ENCODE measurements at regions not wholly inside any gene's neighbourhood (a gene's known extent, or its start where the extent isn't known, plus 50 kb on each side); places are given as distances from the start of the nearest gene placed in this dataset.

DNA sequence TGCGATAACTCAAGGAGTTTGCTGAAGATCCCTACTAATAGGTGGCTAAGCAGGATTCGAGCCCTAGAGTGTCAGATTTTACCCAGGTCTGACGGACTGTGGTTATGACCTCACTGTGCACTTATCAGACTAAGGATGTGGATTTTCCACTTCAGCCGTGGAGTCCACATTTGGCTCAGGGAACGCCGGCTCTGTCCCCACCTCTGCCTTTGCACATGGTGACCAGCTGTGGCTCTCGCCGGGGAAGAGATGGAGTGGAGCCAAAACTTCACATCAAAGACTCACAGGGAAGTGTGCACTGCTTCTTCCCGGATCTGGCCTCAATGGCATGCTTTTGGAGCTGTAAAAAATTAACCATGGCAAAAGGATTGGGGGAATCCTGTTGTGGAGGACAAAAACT, 249.3 kb upstream of the APCDD1 start:
- Histone ChIP-seq H3K9me1 (ENCODE audit: insufficient read depth, low read length) (no peaks in the 10 kb centered on the region), H2BK5ac (ENCODE audit: low read depth, low read length, poor library complexity, severe bottlenecking) (no peak overlapping the region), H2AK9ac (replicated peaks; ENCODE audit: low read depth, low read length, poor library complexity) (peak overlapping the region; percentile 9), H3K36me3 (ENCODE audit: control insufficient read depth, insufficient read depth, low read length) (no peaks in the 10 kb centered on the region), H4K5ac (ENCODE audit: low read depth, low read length) (no peak overlapping the region), H3K27me3 (ENCODE audit: control insufficient read depth, insufficient read depth, low read length) (peaks cover 12% of the 10 kb centered on the region), H4K91ac (ENCODE audit: insufficient read depth, low read depth, low read length) (no peak overlapping the region), H3K27ac (ENCODE audit: insufficient read depth, low read length) (no peak overlapping the region), H4K20me1 (ENCODE audit: insufficient read depth, low read length) (no peaks in the 10 kb centered on the region), H2BK15ac (ENCODE audit: low read depth, low read length) (no peak overlapping the region), H3K9ac (ENCODE audit: low read depth, low read length) (no peak overlapping the region), H3K4me3 (ENCODE audit: insufficient read depth, low read depth, low read length) (no peak overlapping the region), H2AK5ac (ENCODE audit: low read depth, low read length) (no peak overlapping the region), H3K4me2 (ENCODE audit: low read depth, low read length) (no peak overlapping the region), H3K79me1 (ENCODE audit: low read depth in 1 of 2, low read length in 2 of 2) (no peaks in the 10 kb centered on the region), H2BK20ac (ENCODE audit: low read depth, low read length) (no peak overlapping the region), H3K23ac (ENCODE audit: low read depth, low read length) (no peak overlapping the region), H3K9me3 (ENCODE audit: control insufficient read depth, insufficient read depth, low read length) (no peaks in the 10 kb centered on the region), H3K4ac (ENCODE audit: low read depth, low read length) (no peak overlapping the region), H3K18ac (ENCODE audit: low read depth, low read length) (no peak overlapping the region), H3K4me1 (ENCODE audit: control insufficient read depth, insufficient read depth, low read length) (no peaks in the 10 kb centered on the region), H3K14ac (replicated peaks; ENCODE audit: low read depth, low read length) (no peak overlapping the region), H2AFZ (replicated peaks; ENCODE audit: low read length, poor library complexity) (peak overlapping the region; percentile 28), H3K56ac (ENCODE audit: extremely low read depth, insufficient read depth, low read length) (no peak overlapping the region), H2BK120ac (ENCODE audit: low read depth, low read length) (no peak overlapping the region), H4K8ac (ENCODE audit: low read depth in 2 of 2, low read length in 2 of 2) (no peak overlapping the region)
- CTCF ChIA-PET, result no interaction called here
- TF ChIP-seq, protein P1, sequence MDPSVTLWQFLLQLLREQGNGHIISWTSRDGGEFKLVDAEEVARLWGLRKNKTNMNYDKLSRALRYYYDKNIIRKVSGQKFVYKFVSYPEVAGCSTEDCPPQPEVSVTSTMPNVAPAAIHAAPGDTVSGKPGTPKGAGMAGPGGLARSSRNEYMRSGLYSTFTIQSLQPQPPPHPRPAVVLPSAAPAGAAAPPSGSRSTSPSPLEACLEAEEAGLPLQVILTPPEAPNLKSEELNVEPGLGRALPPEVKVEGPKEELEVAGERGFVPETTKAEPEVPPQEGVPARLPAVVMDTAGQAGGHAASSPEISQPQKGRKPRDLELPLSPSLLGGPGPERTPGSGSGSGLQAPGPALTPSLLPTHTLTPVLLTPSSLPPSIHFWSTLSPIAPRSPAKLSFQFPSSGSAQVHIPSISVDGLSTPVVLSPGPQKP (IDR thresholded peaks at IDR 0.05; ENCODE audit: borderline replicate concordance, low read depth, low read length), result no peak
- TF ChIP-seq, protein P2, sequence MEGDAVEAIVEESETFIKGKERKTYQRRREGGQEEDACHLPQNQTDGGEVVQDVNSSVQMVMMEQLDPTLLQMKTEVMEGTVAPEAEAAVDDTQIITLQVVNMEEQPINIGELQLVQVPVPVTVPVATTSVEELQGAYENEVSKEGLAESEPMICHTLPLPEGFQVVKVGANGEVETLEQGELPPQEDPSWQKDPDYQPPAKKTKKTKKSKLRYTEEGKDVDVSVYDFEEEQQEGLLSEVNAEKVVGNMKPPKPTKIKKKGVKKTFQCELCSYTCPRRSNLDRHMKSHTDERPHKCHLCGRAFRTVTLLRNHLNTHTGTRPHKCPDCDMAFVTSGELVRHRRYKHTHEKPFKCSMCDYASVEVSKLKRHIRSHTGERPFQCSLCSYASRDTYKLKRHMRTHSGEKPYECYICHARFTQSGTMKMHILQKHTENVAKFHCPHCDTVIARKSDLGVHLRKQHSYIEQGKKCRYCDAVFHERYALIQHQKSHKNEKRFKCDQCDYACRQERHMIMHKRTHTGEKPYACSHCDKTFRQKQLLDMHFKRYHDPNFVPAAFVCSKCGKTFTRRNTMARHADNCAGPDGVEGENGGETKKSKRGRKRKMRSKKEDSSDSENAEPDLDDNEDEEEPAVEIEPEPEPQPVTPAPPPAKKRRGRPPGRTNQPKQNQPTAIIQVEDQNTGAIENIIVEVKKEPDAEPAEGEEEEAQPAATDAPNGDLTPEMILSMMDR (conservative IDR thresholded peaks at IDR 0.05; ENCODE audit: low read depth, low read length), result no peak
- no peak for TF ChIP-seq SMC3 (IDR thresholded peaks at IDR 0.05; ENCODE audit: low read depth, low read length)
- no peak for TF ChIP-seq POLR2A (IDR thresholded peaks at IDR 0.05; ENCODE audit: low read depth, low read length)
- TF ChIP-seq CHD1 (IDR thresholded peaks at IDR 0.05; ENCODE audit: low read depth, low read length), result no peak
- TF ChIP-seq, protein P3, sequence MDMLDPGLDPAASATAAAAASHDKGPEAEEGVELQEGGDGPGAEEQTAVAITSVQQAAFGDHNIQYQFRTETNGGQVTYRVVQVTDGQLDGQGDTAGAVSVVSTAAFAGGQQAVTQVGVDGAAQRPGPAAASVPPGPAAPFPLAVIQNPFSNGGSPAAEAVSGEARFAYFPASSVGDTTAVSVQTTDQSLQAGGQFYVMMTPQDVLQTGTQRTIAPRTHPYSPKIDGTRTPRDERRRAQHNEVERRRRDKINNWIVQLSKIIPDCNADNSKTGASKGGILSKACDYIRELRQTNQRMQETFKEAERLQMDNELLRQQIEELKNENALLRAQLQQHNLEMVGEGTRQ (IDR thresholded peaks at IDR 0.05; ENCODE audit: low read depth, low read length), result no peak
- no peak for TF ChIP-seq RAD21 (IDR thresholded peaks at IDR 0.05; ENCODE audit: low read length)
- TF ChIP-seq FOS (IDR thresholded peaks at IDR 0.05; ENCODE audit: low read depth, low read length), result no peak
- no peak for TF ChIP-seq MAFK (IDR thresholded peaks at IDR 0.05; ENCODE audit: low read depth, low read length)
- no peak for TF ChIP-seq MXI1 (IDR thresholded peaks at IDR 0.05; ENCODE audit: borderline replicate concordance, low read depth, low read length)
- dilution Hi-C loops (cut with HindIII; ENCODE audit: low sequenced_read_pairs, unreplicated experiment) (no loop called here), in situ Hi-C loops (cut with MboI; ENCODE audit: low sequenced_read_pairs) (no loop called here), intact Hi-C loops (cut with micrococcal nuclease) (no loop called here)
- POLR2A ChIA-PET (ENCODE audit: unreplicated experiment), result no interaction called here
- no TSS peak for BruUV-seq (replicated peaks)
- 93% methylated on average over 3 of the region's 9 CpGs; no CpG with 5 or more reads in 1 of the 2 experiments for WGBS, 2 experiments (ENCODE audit: extremely low coverage in 2 of 2, insufficient read length in 1 of 2)
- DNase-seq, result no peak
- ATAC-seq (ENCODE audit: low read depth), result no peak

Measured in IMR-90 (cell line).